Keratinocyte (primary cell): ENCODE measurements at regions not wholly inside any gene's neighbourhood (a gene's known extent, or its start where the extent isn't known, plus 50 kb on each side); places are given as distances from the start of the nearest gene placed in this dataset.

Experiments
- DNase-seq: peaks from one replicate; pipeline ENCODE4 v3.0.0-alpha.2; 2011; ENCODE audit warnings: low read depth, missing footprints, low spot score
- FAIRE-seq: peaks from 2 replicates; lab custom pipeline; 2011; peaks lifted over from hg19 to GRCh38; lab: Jason Lieb, UNC
- H2AFZ ChIP-seq: 2 replicates; pipeline ENCODE4 v1.6.0; 2012; ENCODE audit warnings: low read length, control low read depth, inconsistent platforms; ENCODE audit not compliant: control insufficient read depth
- H3K27ac ChIP-seq: 2 replicates; pipeline ENCODE4 v1.5.1; 2011; ENCODE audit warnings: low read length; ENCODE audit not compliant: control insufficient read depth, insufficient read depth
- H3K27me3 ChIP-seq: 3 replicates; pipeline ENCODE4 v1.6.0; 2011; ENCODE audit warnings: low read length; ENCODE audit not compliant: control insufficient read depth, insufficient read depth; ENCODE audit errors: extremely low read depth
- H3K36me3 ChIP-seq, 2 experiments: 2 replicates in 1 of 2; 3 replicates in 1 of 2; pipeline ENCODE4 v1.5.1; 2011; ENCODE audit warnings: low read length in 2 of 2, mild to moderate bottlenecking in 1 of 2; ENCODE audit not compliant: control insufficient read depth in 2 of 2, insufficient read depth in 2 of 2; ENCODE audit errors: extremely low read depth in 1 of 2
- H3K4me1 ChIP-seq: 3 replicates; pipeline ENCODE4 v1.5.1; 2011; ENCODE audit warnings: low read length; ENCODE audit not compliant: control insufficient read depth, insufficient read depth; ENCODE audit errors: extremely low read depth
- H3K4me2 ChIP-seq: 3 replicates; pipeline ENCODE4 v1.6.0; 2011; ENCODE audit warnings: low read depth, low read length; ENCODE audit not compliant: control insufficient read depth, insufficient read depth; ENCODE audit errors: extremely low read depth
- H3K4me3 ChIP-seq, 3 experiments: fragments of 200-600 bp in 1 of 3; sonication (generic) in 1 of 3; 2 replicates in 2 of 3; 3 replicates in 1 of 3; pipeline ENCODE4 v1.5.1; 2011 to 2016; ENCODE audit warnings: low read length in 3 of 3, mild to moderate bottlenecking in 3 of 3, control low read depth in 2 of 3, inconsistent platforms in 1 of 3, low read depth in 1 of 3, mixed read lengths in 1 of 3, mixed run types in 1 of 3, moderate library complexity in 1 of 3; ENCODE audit not compliant: control insufficient read depth in 2 of 3, insufficient read depth in 2 of 3; ENCODE audit errors: extremely low read depth in 1 of 3
- H3K79me2 ChIP-seq: 2 replicates; pipeline ENCODE4 v1.6.0; 2012; ENCODE audit warnings: low read length; ENCODE audit not compliant: control insufficient read depth, insufficient read depth
- H3K9ac ChIP-seq: 3 replicates; pipeline ENCODE4 v1.6.0; 2011; ENCODE audit warnings: low read length; ENCODE audit not compliant: control insufficient read depth, insufficient read depth; ENCODE audit errors: extremely low read depth
- H3K9me1 ChIP-seq: 3 replicates; pipeline ENCODE4 v1.6.0; 2011; ENCODE audit warnings: low read length; ENCODE audit not compliant: control insufficient read depth, insufficient read depth; ENCODE audit errors: extremely low read depth
- H3K9me3 ChIP-seq: 2 replicates; pipeline ENCODE4 v1.5.1; 2012; ENCODE audit warnings: low read depth, low read length; ENCODE audit not compliant: control insufficient read depth
- H4K20me1 ChIP-seq: 3 replicates; pipeline ENCODE4 v1.6.0; 2011; ENCODE audit warnings: low read length; ENCODE audit not compliant: control insufficient read depth, insufficient read depth; ENCODE audit errors: extremely low read depth
- EZH2 ChIP-seq: IDR thresholded peaks from one replicate; pipeline ENCODE4 v1.6.1; 2012; ENCODE audit warnings: inconsistent platforms, mild to moderate bottlenecking, low read length, moderate library complexity
- dilution Hi-C: fragments of 300-500 bp; cut with MboI; formaldehyde crosslinking; loops from one replicate; pipeline ENCODE4 v1.7.0; 2020; ENCODE audit warnings: low sequenced_read_pairs; ENCODE audit not compliant: extremely low pct_ligation_motif_present
- TF ChIP-seq, protein P1 (sequence below), 3 experiments: IDR thresholded peaks in 1 of 3; conservative IDR thresholded peaks in 1 of 3; optimal IDR thresholded peaks in 1 of 3; 2 replicates in 2 of 3; 3 replicates in 1 of 3; pipeline versions ENCODE3 to v1.5.1; 2011; ENCODE audit warnings: low read length in 3 of 3, mild to moderate bottlenecking in 3 of 3, moderate library complexity in 2 of 3, control low read depth in 1 of 3, inconsistent platforms in 1 of 3; ENCODE audit not compliant: insufficient read depth in 2 of 3; ENCODE audit errors: extremely low read depth in 1 of 3

DNA sequence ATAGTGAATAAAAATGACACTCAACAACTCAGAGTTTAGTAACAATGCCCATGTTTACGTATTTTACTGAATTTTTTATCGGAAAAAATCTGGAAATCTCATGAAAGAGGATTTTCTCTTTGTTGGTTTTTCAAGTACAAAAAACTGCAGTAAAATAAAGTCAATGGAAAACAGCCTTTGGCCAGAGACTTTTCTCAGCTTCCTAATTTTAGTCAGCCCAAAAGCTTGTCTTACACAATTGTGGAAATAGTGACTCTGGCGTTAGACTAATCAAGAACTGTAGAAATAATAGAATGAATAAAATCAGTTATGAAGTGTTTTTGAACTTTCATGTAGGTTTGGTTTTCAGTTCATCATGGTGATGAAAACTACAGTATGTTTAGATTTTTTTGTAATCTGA, 234.7 kb downstream of the DKK2 start:
- no peak for FAIRE-seq

DNA sequence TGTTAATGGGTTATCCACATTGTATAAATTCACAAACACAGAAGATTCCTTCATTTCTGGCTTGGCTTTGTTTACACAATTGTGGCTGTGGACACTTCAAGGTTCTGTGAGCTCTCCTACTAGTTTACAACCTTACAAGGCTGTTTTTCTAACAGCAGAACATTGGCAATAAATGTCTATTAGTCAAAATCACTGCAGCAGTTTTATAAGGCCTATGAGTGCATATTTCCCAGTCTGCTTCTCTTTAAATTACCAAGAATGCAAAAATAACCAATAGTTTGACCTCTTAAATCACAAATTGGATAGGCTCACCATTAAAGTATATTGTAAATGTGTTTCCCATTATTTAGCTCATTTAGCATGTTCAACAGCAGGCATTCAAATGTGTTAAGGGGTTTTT, 239.2 kb downstream of the DKK2 start:
- Histone ChIP-seq H3K27ac (no peak overlapping the region), H3K4me3 (no peak overlapping the region), H4K20me1 (no peaks in the 10 kb centered on the region), H3K9ac (no peak overlapping the region), H3K9me1 (no peaks in the 10 kb centered on the region), H3K79me2 (no peaks in the 10 kb centered on the region), H3K36me3 (no peaks in the 10 kb centered on the region), H2AFZ (no peak overlapping the region), H3K4me1 (no peaks in the 10 kb centered on the region), H3K9me3 (no peaks in the 10 kb centered on the region), H3K27me3 (no peaks in the 10 kb centered on the region), H3K4me2 (no peak overlapping the region)
- dilution Hi-C loops = no loop called here
- FAIRE-seq (no peak), DNase-seq (no peak)
- TF ChIP-seq, protein P1, sequence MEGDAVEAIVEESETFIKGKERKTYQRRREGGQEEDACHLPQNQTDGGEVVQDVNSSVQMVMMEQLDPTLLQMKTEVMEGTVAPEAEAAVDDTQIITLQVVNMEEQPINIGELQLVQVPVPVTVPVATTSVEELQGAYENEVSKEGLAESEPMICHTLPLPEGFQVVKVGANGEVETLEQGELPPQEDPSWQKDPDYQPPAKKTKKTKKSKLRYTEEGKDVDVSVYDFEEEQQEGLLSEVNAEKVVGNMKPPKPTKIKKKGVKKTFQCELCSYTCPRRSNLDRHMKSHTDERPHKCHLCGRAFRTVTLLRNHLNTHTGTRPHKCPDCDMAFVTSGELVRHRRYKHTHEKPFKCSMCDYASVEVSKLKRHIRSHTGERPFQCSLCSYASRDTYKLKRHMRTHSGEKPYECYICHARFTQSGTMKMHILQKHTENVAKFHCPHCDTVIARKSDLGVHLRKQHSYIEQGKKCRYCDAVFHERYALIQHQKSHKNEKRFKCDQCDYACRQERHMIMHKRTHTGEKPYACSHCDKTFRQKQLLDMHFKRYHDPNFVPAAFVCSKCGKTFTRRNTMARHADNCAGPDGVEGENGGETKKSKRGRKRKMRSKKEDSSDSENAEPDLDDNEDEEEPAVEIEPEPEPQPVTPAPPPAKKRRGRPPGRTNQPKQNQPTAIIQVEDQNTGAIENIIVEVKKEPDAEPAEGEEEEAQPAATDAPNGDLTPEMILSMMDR (optimal IDR thresholded peaks at IDR 0.05 in 1 of 3, IDR thresholded peaks at IDR 0.05 in 1 of 3, conservative IDR thresholded peaks at IDR 0.05 in 1 of 3; ENCODE audit: extremely low read depth in 1 of 3, insufficient read depth in 2 of 3, low read length in 3 of 3) = no peak
- TF ChIP-seq EZH2 = no peak

More for the DNA sequence above, 234.7 kb downstream of the DKK2 start:
- Histone ChIP-seq H3K79me2 (no peaks in the 10 kb centered on the region), H3K36me3 (no peaks in the 10 kb centered on the region), H2AFZ (no peak overlapping the region), H3K9ac (no peak overlapping the region), H3K27ac (no peak overlapping the region), H4K20me1 (no peaks in the 10 kb centered on the region), H3K4me1 (no peaks in the 10 kb centered on the region), H3K9me1 (no peaks in the 10 kb centered on the region), H3K27me3 (no peaks in the 10 kb centered on the region), H3K4me3 (no peak overlapping the region), H3K4me2 (no peak overlapping the region), H3K9me3 (no peaks in the 10 kb centered on the region)
- no peak for DNase-seq
- dilution Hi-C loops = no loop called here
- no peak for TF ChIP-seq EZH2
- TF ChIP-seq, protein P1 (optimal IDR thresholded peaks at IDR 0.05 in 1 of 3, IDR thresholded peaks at IDR 0.05 in 1 of 3, conservative IDR thresholded peaks at IDR 0.05 in 1 of 3; ENCODE audit: extremely low read depth in 1 of 3, insufficient read depth in 2 of 3, low read length in 3 of 3) = no peak
